HG02938 (cell line): ENCODE measurements at regions not wholly inside any gene's neighbourhood (a gene's known extent, or its start where the extent isn't known, plus 50 kb on each side); places are given as distances from the start of the nearest gene placed in this dataset.
"Not testable (repeated sequence)": the region's sequence is repeated elsewhere in the genome, so short reads cannot be mapped to it uniquely, and the experiment has no call there.

Source experiments
- ATAC-seq: cut with Tn5 transposase; IDR thresholded peaks from one replicate; pipeline ENCODE4 v1.9.1; 2021; ENCODE audit warnings: mild to moderate bottlenecking, moderate library complexity; ENCODE audit not compliant: unreplicated experiment

DNA sequence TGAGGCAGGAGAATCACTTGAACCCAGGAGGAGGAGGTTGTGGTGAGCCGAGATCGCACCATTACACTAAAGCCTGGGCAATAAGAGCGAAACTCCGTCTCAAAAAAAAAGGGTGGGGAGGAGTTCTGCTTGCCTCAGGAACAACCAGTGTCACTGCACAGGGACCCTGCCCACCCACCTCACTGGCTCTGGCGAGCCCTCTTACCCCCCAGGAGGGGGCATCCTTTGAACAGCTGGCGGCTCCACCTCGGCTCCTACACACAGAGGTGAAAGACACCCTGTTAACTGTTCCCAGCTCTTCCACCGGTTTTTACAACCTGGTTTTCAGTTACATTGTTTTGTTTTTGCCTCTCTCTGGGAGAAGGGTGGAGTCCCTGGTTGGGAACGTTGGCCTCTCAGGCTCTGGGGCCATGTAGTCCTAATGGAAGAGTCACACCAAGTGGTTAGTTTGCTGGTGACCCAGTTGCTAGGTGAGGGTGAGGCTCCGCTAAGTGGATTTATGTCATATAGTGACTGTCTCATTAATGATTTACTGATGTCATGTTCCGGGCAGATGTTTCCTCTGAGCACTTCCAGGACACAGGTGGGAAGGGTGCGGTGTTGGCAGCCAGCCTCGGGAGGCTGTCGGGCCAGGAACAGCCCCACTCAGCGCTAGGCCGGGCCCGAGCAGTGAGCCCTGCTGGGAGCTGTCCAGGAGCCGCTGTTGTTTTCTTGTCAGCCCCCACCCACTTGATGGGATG lies 120.6 kb upstream of the TPTE start:
- ATAC-seq = not testable (repeated sequence)

DNA sequence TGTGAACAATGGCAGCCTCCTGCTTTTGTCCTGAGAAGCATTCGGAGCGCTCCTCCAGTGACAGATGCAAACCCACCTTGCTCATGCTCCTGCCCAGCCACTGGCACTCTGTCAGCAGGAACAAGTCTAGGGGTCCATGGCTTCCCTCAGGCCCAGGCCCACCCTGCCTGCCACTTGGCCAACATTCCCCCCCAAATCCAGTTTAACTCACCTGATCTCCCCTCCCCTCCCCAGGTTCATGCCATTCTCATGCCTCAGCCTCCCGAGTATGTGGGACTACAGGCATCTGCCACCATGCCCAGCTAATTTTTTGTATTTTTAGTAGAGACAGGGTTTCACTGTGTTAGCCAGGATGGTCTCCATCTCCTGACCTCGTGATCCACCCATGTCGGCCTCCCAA lies 118.9 kb upstream of the TPTE start:
- ATAC-seq = not testable (repeated sequence)

DNA sequence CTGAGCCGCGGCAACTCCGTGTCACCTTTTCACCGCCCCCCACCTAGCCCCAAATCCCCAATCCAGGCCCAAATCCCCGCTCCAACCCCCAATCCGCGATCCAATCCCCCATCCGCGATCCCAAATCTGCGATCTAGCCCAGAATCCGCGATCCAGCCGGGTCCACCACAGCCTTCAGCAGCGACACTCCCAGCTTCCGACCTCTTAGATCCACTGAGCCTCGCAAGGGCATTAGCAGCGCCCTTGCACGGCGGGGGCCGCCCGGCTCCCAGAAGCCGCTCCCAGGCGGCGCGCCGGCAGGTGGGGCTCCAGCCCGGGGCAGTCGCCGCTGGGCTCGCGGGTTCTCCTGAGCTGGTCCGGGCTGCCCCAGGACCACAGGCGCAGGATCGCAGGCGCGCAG lies 116.1 kb upstream of the TPTE start:
- not testable (repeated sequence) for ATAC-seq

DNA sequence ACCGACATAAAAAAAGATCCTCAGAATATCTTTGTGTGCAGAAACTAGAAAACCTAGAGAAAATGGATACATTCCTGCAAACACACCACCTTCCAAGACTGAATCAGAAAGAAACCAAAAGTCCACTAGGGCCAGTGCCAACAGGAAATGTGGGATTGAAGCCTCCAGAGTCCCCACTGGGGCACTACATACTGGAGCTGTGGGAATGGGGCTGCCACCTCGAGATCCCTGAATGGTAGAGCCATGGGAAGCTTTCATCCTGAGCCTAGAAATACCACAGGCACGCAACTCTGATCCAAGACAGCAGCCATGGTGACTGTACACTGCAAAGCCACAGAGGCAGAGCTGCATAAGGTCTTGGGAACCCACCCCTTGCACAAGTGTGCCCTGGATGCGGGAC lies 111.6 kb upstream of the TPTE start:
- not testable (repeated sequence) for ATAC-seq

DNA sequence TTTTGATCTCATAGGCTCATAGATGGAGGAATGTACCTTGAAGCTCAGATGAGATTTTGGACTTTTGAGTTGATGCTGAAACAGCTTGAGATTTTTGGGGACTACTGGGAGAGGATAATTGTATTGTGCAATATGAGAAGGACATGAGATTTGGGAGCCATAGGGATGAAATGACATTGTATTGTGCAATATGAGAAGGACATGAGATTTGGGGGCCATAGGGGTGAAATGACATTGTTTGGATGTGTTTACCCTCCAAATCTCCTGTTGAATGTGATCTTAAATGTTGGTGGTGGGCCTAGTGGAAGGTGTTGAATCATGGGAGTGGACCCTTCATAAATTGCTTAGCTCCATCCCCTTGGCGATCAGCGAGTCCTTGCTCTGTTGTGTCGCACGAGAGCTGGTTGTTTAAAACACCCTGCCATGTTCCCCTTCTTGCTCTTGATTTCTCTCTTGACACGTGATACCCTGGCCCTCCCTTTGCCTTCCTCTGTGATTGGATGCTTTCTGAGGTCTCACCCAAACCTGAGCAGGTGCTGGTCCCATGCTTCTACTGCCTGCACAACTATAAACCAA lies 110.9 kb upstream of the TPTE start:
- not testable (repeated sequence) for ATAC-seq

DNA sequence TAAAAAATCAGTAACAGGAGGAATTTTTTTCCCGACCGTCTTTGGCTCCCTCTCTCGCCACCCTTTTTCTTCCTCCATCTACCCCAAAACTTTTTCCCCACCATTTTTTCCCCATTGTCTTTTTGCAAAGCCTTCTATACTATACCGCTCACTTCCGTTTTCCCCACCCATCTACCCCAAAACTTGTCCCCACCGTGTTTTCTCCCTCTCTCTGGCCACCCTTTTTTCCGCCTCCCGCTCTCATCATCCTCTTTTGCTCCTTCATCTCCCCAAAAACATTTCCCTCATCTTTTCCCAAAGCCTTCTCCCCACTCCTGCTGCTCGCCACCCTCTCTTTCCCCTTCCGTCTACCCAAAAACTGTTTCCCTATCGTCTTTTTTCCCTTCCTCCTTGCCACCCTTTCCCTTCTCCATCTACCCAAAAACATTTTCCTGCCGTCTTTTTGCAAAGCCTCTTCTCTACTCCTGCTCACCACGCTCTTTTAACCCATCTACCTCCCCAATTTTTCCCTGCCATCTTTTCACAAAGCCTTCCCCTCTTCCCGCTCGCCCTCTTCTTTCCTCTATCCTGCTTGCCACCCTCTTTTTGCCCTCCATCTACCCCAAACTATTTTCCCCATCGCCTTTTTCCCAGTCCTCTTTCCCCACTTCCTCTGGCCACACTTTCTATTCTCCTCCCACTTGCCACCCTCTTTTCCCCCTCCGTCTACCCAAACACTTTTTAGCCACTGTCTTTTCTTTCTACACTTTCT lies 109.4 kb upstream of the TPTE start:
- ATAC-seq = not testable (repeated sequence)

DNA sequence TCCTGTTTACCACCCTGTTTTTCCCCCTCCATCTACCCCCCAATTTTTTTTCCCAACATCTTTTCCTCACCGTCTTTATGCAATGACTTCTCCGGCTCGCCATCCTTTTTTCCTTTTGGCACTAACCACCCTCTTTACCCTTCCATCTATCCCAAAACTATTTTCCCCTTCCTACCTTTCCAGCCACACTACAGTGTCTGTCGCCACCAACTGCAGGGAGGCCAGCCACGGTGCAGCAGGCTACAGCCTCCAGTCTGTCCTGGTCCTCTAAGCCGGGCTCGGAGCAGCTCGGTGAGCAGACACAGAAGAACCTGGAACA lies 108.5 kb upstream of the TPTE start:
- ATAC-seq = not testable (repeated sequence)

DNA sequence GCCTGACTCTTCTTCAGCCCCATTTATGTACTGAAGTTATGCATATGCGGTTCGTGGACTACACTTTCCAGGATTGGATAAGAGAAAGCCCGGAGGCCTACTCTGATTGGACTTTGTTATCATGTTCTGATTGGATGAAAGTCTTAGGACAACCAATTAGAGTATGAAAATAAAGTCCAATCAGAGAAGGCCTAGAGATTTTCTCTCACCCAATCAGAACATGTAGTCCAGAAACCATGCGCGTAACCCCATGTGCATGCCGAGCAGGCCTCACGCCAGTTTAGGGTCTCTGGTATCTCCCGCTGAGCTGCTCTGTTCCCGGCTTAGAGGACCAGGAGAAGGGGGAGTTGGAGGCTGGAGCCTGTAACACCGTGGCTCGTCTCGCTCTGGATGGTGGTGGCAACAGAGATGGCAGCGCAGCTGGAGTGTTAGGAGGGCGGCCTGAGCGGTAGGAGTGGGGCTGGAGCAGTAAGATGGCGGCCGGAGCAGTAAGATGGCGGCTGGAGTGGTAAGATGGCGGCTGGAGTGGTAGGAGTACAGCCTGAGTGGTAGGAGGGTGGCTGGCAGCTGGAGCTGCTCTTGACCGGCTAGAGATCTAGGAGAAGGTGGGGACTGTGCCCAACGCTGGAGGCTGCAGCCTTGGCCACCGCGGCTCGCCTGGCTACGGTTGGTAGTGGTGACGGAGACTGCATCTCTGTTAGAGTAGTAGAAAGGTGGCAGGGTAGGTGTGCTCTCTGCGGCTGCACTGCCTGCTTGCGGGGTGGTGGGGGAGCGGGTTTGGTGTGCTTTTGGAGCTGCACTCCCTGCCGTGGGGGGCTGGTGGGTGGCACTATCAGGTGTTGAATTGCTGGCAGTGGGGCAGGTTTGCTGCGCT lies 107.9 kb upstream of the TPTE start:
- not testable (repeated sequence) for ATAC-seq

DNA sequence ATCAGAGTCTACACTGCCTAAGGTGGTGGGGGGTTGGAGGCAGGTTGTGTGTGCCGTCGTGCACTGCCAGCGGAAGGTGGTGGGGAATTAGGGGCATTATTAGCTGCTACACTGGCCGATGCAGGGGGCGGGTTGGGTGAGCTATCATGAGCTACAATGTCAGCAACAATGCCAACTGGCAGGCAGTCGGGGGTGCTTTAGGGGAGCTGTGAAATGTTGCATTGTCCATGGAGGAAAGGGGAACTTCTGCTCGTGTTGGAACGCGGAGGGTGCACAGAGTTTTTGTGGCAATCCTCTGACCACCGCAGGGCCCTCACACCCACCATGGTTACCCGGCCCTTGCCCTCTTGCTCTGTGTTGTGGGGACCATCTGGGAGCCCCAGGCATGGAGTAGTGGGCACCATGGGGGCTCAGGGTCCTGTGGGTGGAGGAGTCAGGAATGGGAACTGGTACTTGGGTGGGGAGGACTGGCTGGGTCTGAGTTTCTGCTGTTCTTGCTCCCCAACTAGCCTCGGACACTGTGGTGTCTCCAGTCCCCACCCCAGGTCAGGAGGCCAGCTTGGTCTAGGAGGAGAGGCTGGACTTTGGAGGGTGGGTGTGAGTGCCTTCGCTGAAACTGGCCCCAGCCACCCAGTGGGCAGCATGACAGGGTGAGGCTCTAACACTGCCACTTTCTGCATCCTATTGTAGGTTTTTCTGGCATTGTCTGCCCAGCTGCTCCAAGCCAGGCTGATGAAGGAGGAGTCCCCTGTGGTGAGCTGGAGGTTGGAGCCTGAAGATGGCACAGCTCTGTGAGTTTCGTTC lies 107.1 kb upstream of the TPTE start:
- not testable (repeated sequence) for ATAC-seq

DNA sequence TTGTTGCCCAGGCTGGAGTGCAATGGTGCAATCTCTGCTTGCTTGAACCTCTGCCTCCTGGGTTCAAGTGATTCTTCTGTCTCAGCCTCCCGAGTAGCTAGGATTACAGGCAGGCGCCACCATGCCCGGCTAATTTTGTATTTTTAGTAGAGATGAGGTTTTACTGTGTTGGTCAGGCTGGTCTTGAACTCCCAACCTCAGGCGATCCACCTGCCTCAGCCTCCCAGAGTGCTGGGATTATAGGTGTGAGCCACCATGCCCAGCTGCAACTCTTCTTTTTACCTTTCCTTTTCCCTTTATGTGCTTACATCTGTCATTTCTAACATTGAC lies 106.5 kb upstream of the TPTE start:
- ATAC-seq = not testable (repeated sequence)

DNA sequence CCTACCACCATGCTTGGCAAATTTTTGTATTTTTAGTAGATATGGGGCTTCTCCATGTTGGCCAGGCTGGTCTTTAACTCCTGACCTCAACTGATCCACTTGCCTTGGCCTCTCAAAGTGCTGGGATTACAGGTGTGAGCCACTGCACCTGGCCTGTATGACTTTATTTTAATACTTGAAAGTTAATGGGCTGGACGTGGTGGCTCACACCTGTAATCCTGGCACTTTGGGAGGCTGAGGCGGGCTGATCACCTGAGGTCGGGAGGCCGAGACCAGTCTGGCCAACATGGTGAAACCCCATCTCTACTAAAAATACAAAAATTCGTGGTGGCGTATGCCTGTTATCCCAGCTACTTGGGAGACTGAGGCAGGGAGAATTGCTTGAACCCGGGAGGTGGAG lies 105.9 kb upstream of the TPTE start:
- not testable (repeated sequence) for ATAC-seq

DNA sequence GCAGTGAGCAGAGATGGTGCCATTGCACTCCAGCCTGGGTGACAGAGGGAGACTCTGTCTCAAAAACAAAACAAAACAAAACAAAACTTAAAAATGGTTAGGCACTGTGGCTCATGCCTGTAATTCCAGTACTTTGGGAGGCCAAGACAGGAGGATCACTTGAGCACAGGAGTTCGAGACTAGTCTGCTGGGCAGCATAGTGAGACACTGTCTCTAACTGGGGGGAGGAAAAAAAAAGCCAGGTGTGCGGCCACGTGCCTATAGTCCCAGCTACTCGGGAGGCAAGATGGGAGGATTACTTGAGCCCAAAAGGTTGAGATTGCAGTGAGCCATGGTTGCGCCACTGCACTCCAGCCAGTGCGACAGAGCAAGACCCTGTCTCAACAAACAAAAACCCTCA lies 105.5 kb upstream of the TPTE start:
- not testable (repeated sequence) for ATAC-seq

DNA sequence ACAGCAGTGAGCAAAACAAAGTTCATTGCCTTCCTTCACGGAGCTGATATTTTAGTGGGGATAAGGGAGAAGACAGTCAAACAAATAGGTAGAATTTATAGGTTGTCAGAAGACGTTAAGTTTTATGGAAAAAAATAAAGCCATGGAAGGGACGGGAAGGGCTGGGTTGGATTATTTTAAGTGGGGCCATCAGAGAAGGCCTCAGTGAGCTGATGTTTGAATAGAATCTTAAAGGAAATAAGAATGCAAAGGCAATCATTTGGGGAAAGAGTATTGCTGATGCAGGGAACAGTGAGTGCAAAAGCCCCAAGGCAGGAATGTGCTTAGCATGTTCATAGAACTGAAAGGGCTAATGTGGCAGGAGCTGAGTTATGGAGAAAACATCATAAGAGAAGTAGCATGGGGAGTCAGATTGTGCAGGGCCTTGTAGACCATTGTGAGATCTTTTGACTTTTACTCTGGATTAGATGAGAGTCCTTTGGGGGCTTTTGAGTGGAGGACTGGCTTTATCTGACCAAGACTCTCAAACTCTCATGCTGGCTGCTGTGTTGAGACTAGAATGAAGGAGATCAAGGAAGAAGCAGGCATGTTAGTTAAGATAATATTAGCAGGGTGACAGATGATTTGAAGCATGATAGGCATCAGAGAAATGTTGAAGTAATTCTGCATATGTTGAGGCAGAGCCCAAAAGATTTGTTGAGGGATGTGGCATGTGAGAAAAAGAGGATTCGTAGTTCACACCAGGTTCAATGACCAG lies 104.5 kb upstream of the TPTE start:
- not testable (repeated sequence) for ATAC-seq

DNA sequence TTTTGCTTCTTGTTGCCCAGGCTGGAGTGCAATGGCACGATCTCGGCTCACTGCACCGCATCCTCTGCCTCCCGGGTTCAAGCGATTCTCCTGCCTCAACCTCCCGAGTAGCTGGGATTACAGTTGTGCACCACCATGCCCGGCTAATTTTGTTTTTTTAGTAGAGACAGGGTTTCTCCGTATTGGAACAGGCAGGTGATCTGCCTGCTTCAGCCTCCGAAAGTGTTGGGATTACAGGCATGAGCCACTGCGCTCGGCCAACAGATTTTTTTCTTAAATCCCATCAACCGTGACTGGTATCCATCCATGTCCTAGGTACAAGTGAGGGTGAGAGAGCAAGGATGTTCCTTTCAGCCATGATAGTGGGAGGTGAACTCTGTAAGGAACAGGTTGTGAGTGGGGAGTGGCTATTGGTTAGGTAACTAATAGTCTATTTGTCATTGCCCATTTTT lies 103.8 kb upstream of the TPTE start:
- ATAC-seq = not testable (repeated sequence)

DNA sequence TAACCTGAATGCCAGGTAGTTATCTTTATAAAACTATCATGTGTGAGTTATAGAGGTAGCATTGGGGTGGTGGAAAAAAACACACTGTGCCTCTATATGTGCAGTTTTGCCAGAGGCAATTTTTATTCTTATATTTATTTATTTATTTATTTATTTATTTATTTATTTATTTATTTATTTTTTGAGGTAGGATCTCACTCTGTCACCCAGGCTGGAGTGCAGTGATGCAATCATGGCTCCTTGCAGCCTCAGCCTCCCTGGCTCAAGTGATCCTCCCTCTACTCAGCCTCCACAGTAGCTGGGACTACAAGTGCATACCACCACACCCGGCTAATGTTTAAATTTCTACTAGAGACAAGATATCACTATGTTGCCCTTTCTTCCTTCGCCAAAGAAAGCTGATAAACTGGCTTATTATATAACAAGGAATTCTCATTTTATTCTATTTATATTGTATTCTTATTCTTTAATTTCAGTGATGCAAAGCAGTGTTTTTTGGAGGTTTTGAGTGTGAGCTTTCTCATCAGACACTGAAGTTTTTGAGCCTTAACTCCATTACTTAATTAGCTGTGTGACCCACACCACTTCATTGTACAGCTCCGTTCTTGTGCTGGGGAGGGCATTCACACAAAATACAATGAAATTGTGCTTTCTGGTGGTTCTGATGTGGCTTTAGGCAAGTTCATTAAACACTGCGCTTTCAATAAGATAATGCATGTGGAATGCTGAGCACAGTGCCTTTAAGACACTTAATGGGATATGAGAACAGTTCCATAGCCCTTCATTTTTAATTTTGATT lies 102.9 kb upstream of the TPTE start:
- not testable (repeated sequence) for ATAC-seq

DNA sequence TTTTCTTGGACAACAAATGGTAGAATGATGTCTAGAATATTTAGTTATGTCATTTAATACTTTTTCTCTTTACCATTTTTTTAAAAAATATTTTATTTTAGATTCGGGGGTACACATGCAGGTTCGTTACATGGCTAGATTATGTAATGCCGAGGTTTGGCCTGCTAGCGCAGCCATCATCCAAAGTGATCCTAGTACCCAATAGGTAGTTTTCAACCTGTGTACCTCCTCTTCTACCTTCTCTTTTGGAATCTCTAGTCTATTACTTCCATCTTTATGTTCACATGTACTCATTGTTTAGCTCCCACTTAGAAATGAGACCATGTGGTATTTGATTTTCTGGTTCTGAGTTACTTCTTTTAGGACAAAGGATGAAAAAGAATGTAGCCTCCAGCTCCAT lies 100.2 kb upstream of the TPTE start:
- ATAC-seq = not testable (repeated sequence)

DNA sequence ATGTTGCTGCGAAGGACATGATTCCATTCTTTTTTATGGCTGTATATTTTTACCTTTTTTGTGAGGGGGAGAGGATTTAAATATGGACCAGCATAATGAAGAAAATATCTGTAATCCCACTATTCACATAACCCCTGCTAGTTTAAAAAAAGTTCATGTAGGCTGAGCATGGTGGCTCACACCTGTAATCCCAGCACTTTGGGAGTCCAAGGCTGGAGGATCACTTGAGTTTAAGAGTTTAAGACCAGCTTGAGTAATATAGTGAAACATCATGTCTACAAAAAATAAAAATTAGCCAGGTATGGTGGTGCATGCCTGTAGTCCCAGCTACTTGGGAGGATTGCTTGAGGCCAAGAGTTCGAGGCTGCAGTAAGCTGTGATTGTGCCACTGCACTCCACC lies 99.8 kb upstream of the TPTE start:
- not testable (repeated sequence) for ATAC-seq

DNA sequence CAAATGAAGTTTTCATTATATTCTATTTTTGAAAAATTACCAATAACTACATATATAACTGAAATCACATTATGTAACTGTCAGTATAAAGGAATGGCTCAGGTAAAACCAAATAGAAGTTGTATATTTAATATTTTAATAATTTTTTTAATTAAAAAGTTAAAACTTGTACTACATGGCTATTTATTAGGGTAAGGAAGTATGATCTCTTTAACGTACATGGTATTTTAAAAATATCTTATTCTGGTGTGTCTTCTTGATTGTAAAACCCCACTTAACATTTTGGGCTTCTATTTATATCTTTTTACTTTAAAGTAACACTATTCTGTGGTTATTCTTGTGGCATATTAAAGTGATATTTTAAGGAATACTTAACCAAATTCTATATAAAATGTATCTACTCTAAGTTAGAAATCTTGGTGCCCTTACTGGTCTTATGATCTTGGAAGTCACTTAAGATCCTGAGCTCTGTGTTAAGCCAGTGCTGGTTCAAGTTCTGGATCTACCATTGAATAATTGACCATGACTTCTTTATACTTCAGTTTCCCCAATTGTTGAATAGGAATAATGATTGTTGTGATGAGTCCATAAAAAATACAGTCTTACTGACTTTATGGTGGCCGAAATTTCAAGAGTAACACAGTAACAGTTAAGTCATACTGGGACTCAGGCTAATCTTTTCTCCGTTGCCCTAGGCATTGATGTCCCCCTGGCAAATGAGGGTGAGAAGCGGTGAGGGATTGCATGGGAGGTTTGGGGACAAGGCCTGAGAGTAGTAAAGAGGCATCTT lies 97.1 kb upstream of the TPTE start:
- ATAC-seq = not testable (repeated sequence)
